ENCODE measurements at regions not wholly inside any gene's neighbourhood (a gene's known extent, or its start where the extent isn't known, plus 50 kb on each side); places are given as distances from the start of the nearest gene placed in this dataset.
"Not testable (repeated sequence)": the region's sequence is repeated elsewhere in the genome, so short reads cannot be mapped to it uniquely, and the experiment has no call there.

GRCh38 chr3:154842536-154842935, 237.6 kb upstream of the MME start:
- Histone ChIP-seq H3K4me3 (ENCODE audit: control extremely low read depth in 1 of 5, extremely low read depth in 1 of 5, insufficient read depth in 1 of 5, low read depth in 2 of 5, low read length in 4 of 5) (no peak overlapping the region), H3K9ac (ENCODE audit: low read length) (no peak overlapping the region), H3K79me2 (ENCODE audit: control insufficient read depth, insufficient read depth, low read length) (no peaks in the 10 kb centered on the region), H3K27ac (ENCODE audit: low read length in 2 of 2) (no peak overlapping the region), H3K9me3 (ENCODE audit: control extremely low read depth in 1 of 3, control insufficient read depth in 2 of 3, insufficient read depth in 1 of 3, low read length in 2 of 3) (no peaks in the 10 kb centered on the region), H3K36me3 (replicated peaks in 1 of 2; ENCODE audit: control extremely low read depth in 1 of 2, control insufficient read depth in 1 of 2, extremely low read depth in 1 of 2, insufficient read depth in 2 of 2, low read length in 1 of 2) (no peaks in the 10 kb centered on the region), H4K20me1 (ENCODE audit: control insufficient read depth, insufficient read depth, low read length, poor library complexity, severe bottlenecking) (no peaks in the 10 kb centered on the region), H3K4me1 (ENCODE audit: control insufficient read depth in 2 of 2, insufficient read depth in 2 of 2, low read length in 2 of 2) (no peaks in the 10 kb centered on the region), H3K27me3 (replicated peaks in 1 of 4; ENCODE audit: control extremely low read depth in 1 of 4, control insufficient read depth in 3 of 4, insufficient read depth in 4 of 4, low read length in 3 of 4) (no peaks in the 10 kb centered on the region), H2AFZ (ENCODE audit: insufficient read depth, low read depth, low read length, poor library complexity, severe bottlenecking) (no peak overlapping the region), H3K4me2 (replicated peaks; ENCODE audit: low read depth, low read length, poor library complexity, severe bottlenecking) (no peak overlapping the region)
- H3K27me3 Mint-ChIP-seq, result no peaks in the 10 kb centered on the region
- no peaks in the 10 kb centered on the region for H3K9me3 Mint-ChIP-seq (ENCODE audit: insufficient read depth)
- ChIA-PET CTCF (no interaction called here), POLR2A (no interaction called here)
- intact Hi-C loops (cut with micrococcal nuclease), result no loop called here
- 80% methylated on average over 1 of the region's 2 CpGs for WGBS (ENCODE audit: insufficient coverage)
- ATAC-seq (ENCODE audit: low read depth), result no peak
- TF ChIP-seq EZH2 (IDR thresholded peaks at IDR 0.05; ENCODE audit: borderline replicate concordance, insufficient read depth, low read depth, low read length, poor library complexity, severe bottlenecking) (no peak), CTCF (IDR thresholded peaks at IDR 0.05) (no peak)
- no peaks in the 10 kb centered on the region for H3K4me1 Mint-ChIP-seq
- H3K4me3 Mint-ChIP-seq, result no peak overlapping the region
- no peak overlapping the region for H3K27ac Mint-ChIP-seq
- no peak for DNase-seq

GRCh38 chr3:154835639-154836038, 244.5 kb upstream of the MME start:
- H3K9ac ChIP-seq (ENCODE audit: low read length), result no peak overlapping the region
- ChIA-PET POLR2A (no interaction called here), CTCF (no interaction called here)
- Mint-ChIP-seq H3K27me3 (no peaks in the 10 kb centered on the region), H3K4me3 (no peak overlapping the region), H3K4me1 (no peaks in the 10 kb centered on the region), H3K9me3 (ENCODE audit: insufficient read depth) (no peaks in the 10 kb centered on the region), H3K27ac (no peak overlapping the region)
- H3K4me1 ChIP-seq (ENCODE audit: control insufficient read depth in 2 of 2, insufficient read depth in 2 of 2, low read length in 2 of 2), result no peaks in the 10 kb centered on the region
- no peak for DNase-seq
- no peak overlapping the region for H3K27ac ChIP-seq (ENCODE audit: low read length in 2 of 2)
- no peak overlapping the region for H3K4me3 ChIP-seq (ENCODE audit: control extremely low read depth in 1 of 5, extremely low read depth in 1 of 5, insufficient read depth in 1 of 5, low read depth in 2 of 5, low read length in 4 of 5)
- intact Hi-C loops (cut with micrococcal nuclease), result no loop called here
- no peaks in the 10 kb centered on the region for H3K36me3 ChIP-seq (replicated peaks in 1 of 2; ENCODE audit: control extremely low read depth in 1 of 2, control insufficient read depth in 1 of 2, extremely low read depth in 1 of 2, insufficient read depth in 2 of 2, low read length in 1 of 2)
- H3K27me3 ChIP-seq (replicated peaks in 1 of 4; ENCODE audit: control extremely low read depth in 1 of 4, control insufficient read depth in 3 of 4, insufficient read depth in 4 of 4, low read length in 3 of 4), result no peaks in the 10 kb centered on the region
- WGBS (ENCODE audit: insufficient coverage), result no CpG with 5 or more reads among the region's 3 CpGs
- no peak overlapping the region for H3K4me2 ChIP-seq (replicated peaks; ENCODE audit: low read depth, low read length, poor library complexity, severe bottlenecking)
- no peaks in the 10 kb centered on the region for H4K20me1 ChIP-seq (ENCODE audit: control insufficient read depth, insufficient read depth, low read length, poor library complexity, severe bottlenecking)
- H3K9me3 ChIP-seq (ENCODE audit: control extremely low read depth in 1 of 3, control insufficient read depth in 2 of 3, insufficient read depth in 1 of 3, low read length in 2 of 3), result no peaks in the 10 kb centered on the region
- no peak for TF ChIP-seq CTCF (IDR thresholded peaks at IDR 0.05)
- no peak for TF ChIP-seq EZH2 (IDR thresholded peaks at IDR 0.05; ENCODE audit: borderline replicate concordance, insufficient read depth, low read depth, low read length, poor library complexity, severe bottlenecking)
- no peaks in the 10 kb centered on the region for H3K79me2 ChIP-seq (ENCODE audit: control insufficient read depth, insufficient read depth, low read length)
- no peak overlapping the region for H2AFZ ChIP-seq (ENCODE audit: insufficient read depth, low read depth, low read length, poor library complexity, severe bottlenecking)
- ATAC-seq (ENCODE audit: low read depth), result no peak

- 85% methylated on average over 8 of the region's 12 CpGs for WGBS (ENCODE audit: insufficient coverage)
- H3K27me3 ChIP-seq (replicated peaks in 1 of 4; ENCODE audit: control extremely low read depth in 1 of 4, control insufficient read depth in 3 of 4, insufficient read depth in 4 of 4, low read length in 3 of 4); CTCF ChIA-PET; intact Hi-C loops (cut with micrococcal nuclease); H3K9ac ChIP-seq (ENCODE audit: low read length); POLR2A ChIA-PET; H3K27ac Mint-ChIP-seq; H3K4me1 ChIP-seq (ENCODE audit: control insufficient read depth in 2 of 2, insufficient read depth in 2 of 2, low read length in 2 of 2); H3K4me3 Mint-ChIP-seq; H3K4me1 Mint-ChIP-seq; H3K9me3 ChIP-seq (ENCODE audit: control extremely low read depth in 1 of 3, control insufficient read depth in 2 of 3, insufficient read depth in 1 of 3, low read length in 2 of 3); H4K20me1 ChIP-seq (ENCODE audit: control insufficient read depth, insufficient read depth, low read length, poor library complexity, severe bottlenecking); H3K4me3 ChIP-seq (ENCODE audit: control extremely low read depth in 1 of 5, extremely low read depth in 1 of 5, insufficient read depth in 1 of 5, low read depth in 2 of 5, low read length in 4 of 5); H3K36me3 ChIP-seq (replicated peaks in 1 of 2; ENCODE audit: control extremely low read depth in 1 of 2, control insufficient read depth in 1 of 2, extremely low read depth in 1 of 2, insufficient read depth in 2 of 2, low read length in 1 of 2); H3K27me3 Mint-ChIP-seq; H3K27ac ChIP-seq (ENCODE audit: low read length in 2 of 2); H2AFZ ChIP-seq (ENCODE audit: insufficient read depth, low read depth, low read length, poor library complexity, severe bottlenecking); H3K79me2 ChIP-seq (ENCODE audit: control insufficient read depth, insufficient read depth, low read length); H3K4me2 ChIP-seq (replicated peaks; ENCODE audit: low read depth, low read length, poor library complexity, severe bottlenecking); H3K9me3 Mint-ChIP-seq (ENCODE audit: insufficient read depth); DNase-seq; ATAC-seq (ENCODE audit: low read depth): not testable (repeated sequence)
Measured at GRCh38 chr3:154834831-154835230, 245.3 kb upstream of the MME start.

All from B cell (primary cell).